ENCODE measurements at regions not wholly inside any gene's neighbourhood (a gene's known extent, or its start where the extent isn't known, plus 50 kb on each side); places are given as distances from the start of the nearest gene placed in this dataset.
"Not testable (repeated sequence)": the region's sequence is repeated elsewhere in the genome, so short reads cannot be mapped to it uniquely, and the experiment has no call there.

DNA sequence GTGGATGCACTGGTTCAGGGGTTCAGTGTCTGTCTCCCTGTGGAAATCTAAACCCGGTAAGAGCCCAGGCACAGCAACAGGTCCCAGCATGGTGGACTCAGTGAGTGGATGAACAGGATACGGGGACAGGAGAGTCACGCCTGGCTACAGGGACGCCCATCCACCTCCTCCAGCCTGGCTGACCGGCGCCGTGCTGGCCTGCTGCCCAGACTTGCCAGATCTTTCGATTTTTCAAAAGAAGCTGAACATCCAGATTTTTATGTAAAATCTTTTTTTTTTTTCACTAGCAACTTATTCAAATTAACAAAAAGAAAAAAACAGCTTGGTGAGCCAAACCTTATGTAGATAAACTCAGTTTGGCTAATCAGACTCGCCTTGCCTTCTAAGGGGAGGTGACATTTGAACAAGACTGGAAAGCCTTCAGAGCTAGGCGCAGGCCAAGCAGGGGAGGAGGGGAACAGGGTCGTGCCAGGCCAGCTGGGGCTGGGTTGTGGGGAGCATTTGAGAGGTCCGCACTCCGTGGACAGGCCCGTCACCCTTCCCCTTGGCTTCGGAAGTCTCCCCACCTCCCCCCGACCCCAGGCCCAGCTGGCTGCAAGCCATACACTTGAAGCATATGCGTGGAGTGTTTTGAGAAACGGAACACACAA is 87.8 kb upstream of the NCOR2 start:
- FAIRE-seq = no peak
- no peak for DNase-seq (ENCODE audit: insufficient read length, low spot score)

DNA sequence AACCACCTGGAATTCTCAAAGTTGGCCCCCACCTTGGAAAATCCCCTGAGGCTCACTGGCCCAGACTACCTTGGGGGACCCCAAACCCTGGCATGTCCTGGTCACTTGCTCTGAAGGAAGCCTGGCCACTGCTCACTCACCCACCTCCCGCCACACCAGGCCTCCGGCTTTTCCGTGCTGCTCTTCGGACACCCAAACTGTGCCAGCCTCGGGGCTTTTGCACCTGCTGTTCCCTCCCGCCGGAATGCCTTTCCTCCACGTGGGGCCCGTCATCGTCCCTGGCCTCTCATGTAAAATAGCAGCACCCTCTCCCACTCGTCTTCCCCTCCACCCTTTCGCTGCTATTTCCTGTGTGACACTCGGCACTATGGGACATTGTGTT is 87.2 kb upstream of the NCOR2 start:
- FAIRE-seq (no peak), DNase-seq (ENCODE audit: insufficient read length, low spot score) (no peak)

DNA sequence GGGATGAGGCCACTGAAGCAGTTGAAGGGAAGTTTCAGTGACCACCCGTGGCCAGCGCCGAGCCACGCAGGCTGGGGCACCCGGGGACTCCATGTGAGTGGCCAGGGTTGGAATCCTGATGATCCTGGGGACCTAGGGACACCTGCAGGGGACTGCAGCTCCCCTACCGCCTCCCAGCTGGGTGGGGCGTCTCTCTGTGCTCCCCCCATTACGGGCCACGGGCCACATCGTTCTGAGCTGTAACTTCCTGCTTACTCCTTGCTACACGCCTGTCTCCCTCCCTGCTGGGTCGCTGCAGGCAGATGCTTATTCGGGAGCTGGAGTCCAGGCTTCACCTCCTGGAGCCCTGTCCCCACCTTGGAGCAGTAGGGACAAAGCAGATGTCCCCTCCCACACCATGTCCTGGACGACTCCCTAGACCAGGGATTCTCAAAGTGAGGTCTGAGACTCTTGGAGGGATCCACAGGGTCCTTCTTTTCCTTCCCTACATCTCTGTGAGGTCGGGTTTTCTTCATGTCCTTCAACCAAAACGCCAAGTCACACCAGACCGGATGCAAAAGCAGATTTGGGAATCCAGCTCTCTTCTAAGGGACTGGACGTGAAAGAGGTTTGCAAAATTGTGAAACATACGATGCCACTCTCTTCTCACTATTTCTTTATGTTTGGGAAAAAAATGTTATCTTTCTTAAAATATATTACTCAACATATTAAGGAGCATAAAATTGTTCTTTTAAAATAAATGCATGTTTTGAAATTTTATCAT is 85.9 kb upstream of the NCOR2 start:
- FAIRE-seq (no peak), DNase-seq (ENCODE audit: insufficient read length, low spot score) (no peak)

DNA sequence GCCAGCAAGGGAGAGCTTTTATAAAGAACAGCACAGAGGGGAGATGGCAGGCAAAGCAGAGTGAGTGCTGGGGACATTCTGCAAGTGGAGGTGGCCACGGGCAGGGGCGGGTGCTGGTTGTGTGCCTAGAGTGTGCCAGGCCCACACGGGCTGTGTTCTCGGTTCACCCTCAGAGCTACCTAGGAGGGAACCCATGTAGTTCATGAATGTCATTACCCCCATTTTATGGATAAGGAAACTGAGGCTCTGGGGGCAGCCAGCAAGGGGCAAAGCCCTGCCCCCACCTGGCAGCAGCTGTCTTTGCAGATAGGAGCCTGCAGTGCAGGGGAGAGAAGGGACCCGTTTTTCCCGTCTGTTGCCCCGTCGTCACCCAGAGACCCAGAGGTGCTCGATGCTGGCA is 85.2 kb upstream of the NCOR2 start:
- no peak for DNase-seq (ENCODE audit: insufficient read length, low spot score)
- no peak for FAIRE-seq

DNA sequence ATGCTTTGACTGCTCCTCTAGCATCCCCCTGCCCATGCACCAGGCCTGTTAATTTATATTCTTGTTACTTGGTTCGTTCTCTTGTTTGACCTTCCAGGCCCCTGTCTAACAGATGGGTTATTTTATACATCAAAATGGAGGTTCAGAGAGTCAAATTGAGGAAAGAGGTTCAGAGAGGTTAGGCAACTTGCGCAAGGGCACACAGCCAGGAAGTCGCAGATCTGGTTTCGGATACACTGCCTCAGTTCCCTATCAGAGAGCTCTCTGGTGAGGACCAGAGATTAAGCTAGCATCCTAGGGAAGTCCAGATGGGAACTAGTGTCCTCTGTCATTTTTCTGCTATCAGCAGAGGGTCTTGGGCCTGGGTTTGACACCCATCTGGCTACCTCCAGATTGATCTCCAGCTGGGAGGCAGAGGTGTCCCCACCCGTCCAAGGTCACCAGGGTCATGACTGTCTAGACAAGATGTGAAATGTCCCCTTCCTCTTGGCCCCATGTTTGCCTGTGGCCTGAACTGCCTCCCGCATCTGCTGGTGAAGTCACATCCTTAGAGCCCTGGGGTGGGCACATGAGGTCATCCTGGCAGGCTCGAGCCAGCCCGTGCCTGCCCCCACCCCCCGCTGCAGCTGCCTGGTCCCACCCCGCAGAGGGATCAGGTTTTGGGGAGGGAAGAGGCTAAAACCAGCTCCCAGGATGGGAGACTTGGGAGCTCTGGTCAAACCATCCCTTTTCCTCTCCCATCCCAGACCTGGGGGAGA is 84.3 kb upstream of the NCOR2 start:
- FAIRE-seq = peak; percentile 9

DNA sequence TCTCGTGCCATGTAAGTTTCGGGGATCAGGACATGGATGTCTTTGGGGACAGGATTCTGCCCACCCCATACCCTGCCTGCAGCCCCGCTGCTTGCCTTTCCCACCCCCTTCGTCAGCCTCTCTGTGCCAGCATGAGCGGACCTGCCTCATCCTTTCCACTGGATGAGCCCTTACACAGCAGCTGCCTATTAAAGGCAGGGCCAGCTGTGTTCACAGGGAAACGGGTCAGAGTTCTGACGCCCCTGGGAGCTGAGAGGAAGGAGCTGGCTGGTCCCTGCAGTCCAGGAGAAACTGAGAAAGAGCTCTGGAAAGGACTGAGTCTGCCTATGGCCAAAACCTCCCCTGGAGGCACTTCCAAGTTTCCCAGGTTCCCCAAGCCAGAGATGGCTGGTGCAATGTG is 83.5 kb upstream of the NCOR2 start:
- FAIRE-seq = no peak

More for the DNA sequence above, 84.3 kb upstream of the NCOR2 start:
- no peak for DNase-seq (ENCODE audit: insufficient read length, low spot score)

DNA sequence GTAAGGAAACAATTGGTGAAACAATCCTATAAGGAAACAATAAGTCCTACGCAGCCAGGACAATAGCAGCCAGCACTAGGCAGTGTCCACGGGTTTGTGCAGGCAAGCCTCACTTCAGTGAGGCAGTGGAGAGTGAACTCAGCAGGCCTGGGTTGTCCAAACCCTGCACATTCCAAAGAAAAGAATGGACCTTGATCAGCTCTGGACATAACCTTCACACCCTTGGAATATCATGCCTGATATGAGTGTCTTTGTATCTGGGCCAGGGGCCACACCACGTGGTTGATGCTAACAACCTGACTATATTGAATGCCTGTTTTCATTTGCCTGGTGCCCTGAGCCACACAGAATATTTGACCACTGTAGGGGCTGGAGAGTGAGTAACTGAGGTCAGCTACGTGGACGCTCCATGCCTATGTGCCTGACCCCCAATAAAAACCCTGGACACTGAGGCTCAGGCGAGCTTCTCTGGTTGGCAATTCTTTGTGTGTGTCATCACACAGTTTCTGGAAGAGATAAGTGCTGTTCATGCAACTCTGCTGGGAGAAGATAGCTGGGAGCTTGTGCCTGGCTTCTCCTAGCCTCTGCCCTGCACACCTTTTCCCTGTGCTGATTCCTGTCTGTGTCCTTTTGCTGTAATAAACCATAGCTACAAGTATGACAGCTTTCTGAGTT is 81.4 kb upstream of the NCOR2 start:
- DNase-seq (ENCODE audit: insufficient read length, low spot score) (no peak), FAIRE-seq (no peak)

More for the DNA sequence above, 83.5 kb upstream of the NCOR2 start:
- DNase-seq (ENCODE audit: insufficient read length, low spot score) = no peak

DNA sequence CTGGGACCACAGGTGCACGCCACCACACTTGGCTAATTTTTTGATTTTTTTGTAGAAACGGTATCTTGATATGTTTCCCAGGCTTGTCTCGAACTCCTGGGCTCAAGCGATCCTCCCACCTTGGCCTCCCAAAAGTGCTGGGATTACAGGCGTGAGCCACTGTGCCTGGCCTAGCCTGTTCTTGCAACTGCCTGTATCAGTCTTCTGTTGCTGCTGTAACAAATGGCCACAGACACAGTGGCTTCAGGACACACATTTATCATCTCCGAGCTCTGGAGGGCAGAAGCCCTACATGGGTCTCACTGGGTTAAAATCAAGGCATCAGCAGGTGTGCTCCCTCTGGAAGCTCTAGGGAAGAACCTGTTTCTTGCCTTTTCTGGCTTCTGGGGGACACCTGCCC is 79.9 kb upstream of the NCOR2 start:
- no peak for FAIRE-seq
- DNase-seq (ENCODE audit: insufficient read length, low spot score) = no peak

DNA sequence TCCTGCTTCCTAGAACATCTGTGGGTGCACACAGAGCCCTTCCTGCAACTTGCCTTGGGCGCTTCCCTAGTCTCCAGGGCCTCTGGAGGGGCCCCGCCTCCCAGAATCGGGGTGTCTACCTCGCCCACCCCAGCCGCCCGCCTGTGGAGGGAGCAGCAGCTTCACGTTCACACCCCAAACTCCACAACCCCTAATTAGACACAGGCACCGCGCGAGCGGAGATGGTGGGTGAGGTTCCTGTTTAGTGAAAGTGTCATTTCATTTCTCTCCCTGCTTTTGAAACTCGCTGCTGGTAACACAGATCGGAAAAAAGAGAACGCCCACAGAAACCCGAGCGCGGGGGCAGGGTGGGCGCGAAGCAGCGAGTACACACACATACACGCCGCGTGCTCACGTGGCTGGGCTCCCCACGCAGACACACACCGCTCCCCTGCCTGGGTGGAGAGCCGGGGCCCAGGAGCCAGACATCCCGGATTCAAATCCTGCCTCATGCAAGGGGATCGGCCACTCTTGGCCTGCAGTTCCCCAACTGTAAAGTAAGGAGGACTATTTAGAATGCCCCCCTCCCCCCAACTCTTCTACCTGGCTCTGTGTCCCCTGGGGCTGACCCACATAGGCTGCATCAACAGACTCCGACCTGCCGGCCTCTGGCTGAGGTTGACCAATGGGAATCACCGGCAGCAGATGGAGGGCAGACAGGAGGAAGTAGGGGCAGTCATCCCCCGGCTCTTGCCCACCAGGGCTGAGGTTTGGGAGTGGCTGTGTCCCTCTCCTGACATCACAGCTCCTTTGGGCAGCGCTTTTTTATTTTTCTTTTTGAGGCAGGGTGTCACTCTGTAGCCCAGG is 79.2 kb upstream of the NCOR2 start:
- DNase-seq (ENCODE audit: insufficient read length, low spot score) = no peak
- FAIRE-seq = no peak

DNA sequence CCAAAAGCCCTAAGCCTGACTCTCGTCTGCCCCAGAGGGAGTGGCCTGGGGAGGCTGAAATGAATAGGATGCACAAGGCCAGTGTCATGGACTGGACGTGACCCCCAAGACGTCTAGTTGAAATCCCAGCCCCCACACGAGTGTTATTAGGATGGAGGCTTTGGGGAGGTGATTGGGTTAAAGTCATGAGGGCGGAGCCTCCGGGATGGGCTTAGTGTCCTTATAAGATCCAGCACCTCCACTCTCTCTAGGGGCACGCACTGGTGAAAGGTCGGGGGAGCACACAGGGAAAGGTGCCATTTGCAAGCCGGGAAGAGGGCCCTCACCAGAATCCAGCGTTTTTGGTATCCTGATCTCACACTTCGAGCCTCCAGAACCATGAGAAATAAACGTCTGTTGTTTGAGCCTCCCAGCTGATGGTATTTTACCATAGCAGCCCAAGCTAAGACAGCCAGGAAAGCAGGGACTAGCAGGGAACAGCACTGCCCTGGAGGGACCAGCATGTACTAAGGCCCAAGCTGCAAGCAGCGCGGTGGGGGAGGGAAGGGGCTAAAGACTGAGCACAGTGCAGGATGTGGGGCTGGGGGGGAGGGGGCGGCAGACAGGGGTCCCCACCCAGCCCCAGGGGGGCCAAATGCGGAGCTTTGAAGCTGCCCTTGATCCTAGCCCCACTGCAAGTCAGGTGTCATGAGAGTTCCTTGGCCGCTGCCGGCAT is 78.3 kb upstream of the NCOR2 start:
- DNase-seq (ENCODE audit: insufficient read length, low spot score) = no peak
- no peak for FAIRE-seq

DNA sequence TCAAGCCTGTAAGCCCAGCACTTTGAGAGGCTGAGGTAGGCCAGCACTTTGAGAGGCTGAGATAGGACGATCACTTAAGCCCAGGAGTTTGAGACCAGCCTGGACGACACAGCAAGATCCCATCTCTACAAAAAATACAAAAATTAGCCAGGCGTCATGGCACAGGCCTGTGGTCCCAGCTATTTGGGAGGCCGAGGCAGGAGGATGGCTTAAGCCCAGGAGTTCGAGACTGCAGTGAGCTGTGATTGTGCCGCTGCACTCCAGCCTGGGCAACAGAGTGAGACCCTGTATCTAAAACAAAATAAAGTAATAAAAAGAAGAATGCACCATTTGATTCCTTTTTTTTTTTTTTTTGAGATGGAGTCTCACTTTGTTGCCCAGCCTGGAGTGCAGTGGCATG is 76.4 kb upstream of the NCOR2 start:
- DNase-seq (ENCODE audit: insufficient read length, low spot score); FAIRE-seq: not testable (repeated sequence)

DNA sequence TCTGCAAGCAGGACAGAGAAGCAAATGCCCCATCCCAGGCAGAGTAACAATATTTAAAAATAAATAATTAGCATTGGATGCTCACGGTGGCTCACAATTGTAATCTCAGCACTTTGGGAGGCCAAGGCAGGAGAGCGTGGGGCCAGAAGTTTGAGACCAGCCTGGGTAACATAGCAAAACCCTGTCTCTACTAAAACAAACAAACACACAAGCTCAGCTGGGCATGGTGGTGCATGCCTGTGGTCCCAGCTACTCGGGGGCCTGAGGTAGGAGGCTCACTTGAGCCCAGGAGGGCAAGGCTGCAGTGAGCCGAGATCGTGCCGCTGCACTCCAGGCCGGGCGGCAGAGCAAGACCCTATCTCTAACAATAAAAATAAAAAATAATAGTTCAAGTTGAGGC is 74.7 kb upstream of the NCOR2 start:
- FAIRE-seq (no peak), DNase-seq (ENCODE audit: insufficient read length, low spot score) (no peak)

DNA sequence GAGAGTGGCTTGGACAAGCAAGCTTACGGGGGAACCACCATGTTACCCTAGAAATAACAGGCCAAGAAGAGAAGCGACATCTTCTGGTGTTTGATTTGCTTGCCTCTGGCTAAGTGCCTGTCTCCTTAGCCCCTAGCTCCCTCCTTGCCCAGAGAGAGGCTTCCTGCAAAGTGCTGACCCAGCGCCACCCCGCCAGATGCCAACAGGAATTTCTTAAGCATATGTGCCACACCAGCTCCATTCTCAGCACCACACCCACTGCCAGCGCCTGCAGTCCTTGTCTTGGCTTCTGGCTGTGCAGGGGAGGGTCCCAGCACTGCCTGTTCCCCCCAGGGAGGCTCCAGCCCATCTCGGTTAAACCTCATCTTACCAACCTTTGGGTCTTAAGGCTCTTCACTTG is 74.2 kb upstream of the NCOR2 start:
- FAIRE-seq (no peak), DNase-seq (ENCODE audit: insufficient read length, low spot score) (no peak)

DNA sequence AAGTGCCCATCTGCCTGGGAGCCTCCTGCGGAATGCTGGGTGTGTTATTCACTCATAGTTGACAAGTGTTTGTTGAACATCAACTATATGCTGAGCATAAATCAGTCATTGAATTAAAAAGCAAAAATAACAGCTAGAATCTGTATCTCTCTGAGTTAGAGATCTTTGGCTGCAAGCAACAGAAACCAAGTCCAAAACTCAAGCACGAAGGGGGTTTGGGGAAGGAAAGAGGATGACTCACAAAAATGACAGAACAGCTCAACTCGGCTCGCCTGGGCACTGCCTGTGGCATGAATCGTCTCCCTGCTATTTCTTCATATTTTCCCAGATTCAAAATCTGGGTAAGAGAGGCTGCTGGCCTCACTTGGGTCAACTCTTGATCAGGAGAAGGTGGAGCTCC is 72.6 kb upstream of the NCOR2 start:
- no peak for FAIRE-seq
- peak; percentile 36 for DNase-seq (ENCODE audit: insufficient read length, low spot score)

DNA sequence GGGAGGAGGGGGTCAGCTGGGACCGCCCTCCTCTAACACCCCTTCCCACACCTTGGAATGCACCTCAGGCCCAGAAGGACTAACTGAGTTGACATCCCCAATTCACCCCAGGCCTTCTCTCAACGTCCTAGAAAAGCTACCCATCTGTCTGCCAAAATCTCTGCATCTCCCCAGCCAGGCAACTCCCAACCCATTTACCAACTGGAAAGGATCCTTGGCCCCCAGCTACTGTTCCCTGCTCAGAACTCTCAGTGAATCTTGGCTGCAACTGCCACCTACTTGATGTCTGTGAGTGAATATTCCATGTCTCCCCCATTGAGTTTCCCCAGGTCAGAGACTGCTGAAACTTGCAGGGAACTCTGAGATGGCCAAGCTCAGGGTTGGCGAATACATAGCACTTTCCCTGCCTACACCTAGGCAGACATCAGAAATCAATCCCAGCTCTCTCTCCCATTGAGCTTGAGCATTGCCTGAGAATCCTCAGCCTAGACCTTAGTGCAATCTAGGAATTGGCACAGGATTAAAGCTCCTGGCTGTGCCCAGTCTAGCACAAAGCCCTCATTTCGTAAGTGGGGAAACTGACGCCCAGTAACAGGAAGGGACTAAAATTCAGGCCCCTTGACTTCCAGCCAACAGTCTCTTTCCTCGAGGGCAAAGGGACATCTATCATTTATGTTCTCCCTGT is 71.9 kb upstream of the NCOR2 start:
- FAIRE-seq (no peak), DNase-seq (ENCODE audit: insufficient read length, low spot score) (no peak)

DNA sequence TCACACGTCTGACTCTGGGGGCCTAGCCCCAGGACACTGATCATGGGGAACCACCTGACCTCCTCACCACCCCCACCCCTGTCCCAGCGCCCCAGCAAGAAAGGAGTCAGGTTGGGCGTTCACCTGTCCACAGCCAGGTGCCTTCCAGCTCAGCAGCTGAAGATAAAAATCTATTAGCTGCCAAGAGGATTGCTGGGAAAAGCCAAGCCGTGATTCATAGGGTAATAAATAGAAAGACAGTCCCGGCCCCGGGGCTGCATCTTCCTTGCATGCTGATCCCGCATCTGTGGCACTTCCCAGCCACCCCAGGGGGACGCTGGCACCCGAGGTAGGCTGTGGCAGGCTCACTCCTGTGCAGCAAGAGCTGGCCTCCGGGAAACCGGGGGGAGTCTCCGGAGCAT is 70.2 kb upstream of the NCOR2 start:
- FAIRE-seq (no peak), DNase-seq (ENCODE audit: insufficient read length, low spot score) (no peak)

DNA sequence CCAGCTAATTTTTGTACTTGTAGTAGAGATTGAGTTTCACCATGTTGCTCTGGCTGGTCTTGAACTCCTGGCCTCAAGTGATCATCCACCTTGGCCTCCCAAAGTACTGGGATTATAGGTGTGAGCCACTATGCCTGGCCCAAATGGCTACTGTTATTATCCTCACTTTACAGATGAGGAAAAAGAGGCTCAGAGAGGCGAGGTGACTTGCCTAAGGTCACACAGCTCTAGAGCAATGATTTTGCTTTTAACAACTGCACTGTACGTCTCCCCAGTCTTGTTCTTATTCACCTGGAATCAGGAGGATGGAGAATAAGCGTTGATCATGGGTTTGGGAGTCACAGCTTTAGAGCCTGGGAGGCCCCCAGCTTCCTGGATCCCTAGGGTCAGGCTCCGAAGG is 69.8 kb upstream of the NCOR2 start:
- FAIRE-seq = no peak

DNA sequence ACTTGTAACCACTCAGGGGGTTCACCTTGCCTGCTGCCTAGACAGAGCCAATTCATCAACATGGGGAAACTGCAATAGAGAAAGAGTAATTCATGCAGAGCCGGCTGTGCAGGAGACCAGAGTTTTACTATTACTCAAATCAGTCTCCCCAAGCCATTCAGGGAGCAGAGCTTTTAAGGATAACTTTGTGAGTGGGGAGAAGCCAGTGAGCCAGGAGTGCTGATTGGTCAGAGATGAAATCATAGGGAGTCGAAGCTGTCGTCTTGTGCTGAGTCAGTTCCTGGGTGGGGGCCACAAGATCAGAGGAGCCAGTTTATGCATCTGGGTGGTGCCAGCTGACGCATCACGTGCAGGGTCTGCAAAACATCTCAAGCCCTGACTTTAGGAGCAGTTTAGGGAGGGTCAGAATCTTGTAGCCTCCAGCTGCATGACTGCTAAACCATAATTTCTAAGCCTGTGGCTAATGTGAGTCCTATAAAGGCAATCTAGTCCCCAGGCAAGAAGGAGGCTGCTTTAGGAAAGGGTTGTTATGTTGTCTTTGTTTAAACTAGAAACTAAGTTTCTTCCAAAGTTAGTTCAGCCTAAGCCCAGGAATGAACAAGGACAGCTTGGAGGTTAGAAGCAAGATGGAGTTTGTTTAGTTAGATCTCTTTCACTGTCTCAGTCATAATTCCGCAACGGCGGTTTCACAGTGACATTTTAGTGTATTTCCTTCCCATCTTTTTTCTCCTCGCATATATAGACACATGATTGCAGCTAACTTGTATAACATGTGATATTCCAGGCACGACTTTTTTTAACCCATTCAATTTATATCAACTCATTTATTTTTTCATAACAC is 68.9 kb upstream of the NCOR2 start:
- FAIRE-seq (no peak), DNase-seq (ENCODE audit: insufficient read length, low spot score) (no peak)

More for the DNA sequence above, 69.8 kb upstream of the NCOR2 start:
- DNase-seq (ENCODE audit: insufficient read length, low spot score) = no peak

All from HTR-8/SVneo (cell line).